HCT116 (cell line): ENCODE measurements at regions not wholly inside any gene's neighbourhood (a gene's known extent, or its start where the extent isn't known, plus 50 kb on each side); places are given as distances from the start of the nearest gene placed in this dataset.

Experiments used
- ATAC-seq: fragments of 200-7000 bp; cut with Tn5 transposase; 2 replicates; pipeline ENCODE4 v1.9.1; 2020; ENCODE audit warnings: mild to moderate bottlenecking, moderate library complexity
- BruUV-seq: library from RNA; stranded (reverse); fragments of 400-500 nt; replicated peaks from 2 replicates; lab custom pipeline; 2021; lab: Mats Ljungman, UMichigan
- CTCF ChIA-PET: fragments of 300-600 bp; sonication (Branson Sonifier 250); formaldehyde crosslinking; loops from one replicate; lab custom pipeline; 2021; ENCODE audit warnings: antibody characterized with exemption; lab: Charles Lee
- POLR2A ChIA-PET: fragments of 300-600, 350-600 bp; sonication (Branson Sonifier 250); formaldehyde crosslinking; loops from one replicate; lab custom pipeline; 2021; ENCODE audit warnings: antibody characterized with exemption; lab: Charles Lee
- RAD21 ChIA-PET, 2 experiments: fragments of 300-600 bp; sonication (Branson Sonifier 250); formaldehyde crosslinking; loops; one replicate each; lab custom pipeline; 2023; ENCODE audit warnings: low total read pairs in 2 of 2; ENCODE audit not compliant: uncharacterized antibody in 2 of 2, unreplicated experiment in 2 of 2, low non-redundant PET in 1 of 2; lab: Charles Lee
- DNase-seq: peaks from one replicate; pipeline ENCODE4 v3.0.0-alpha.2; 2010; ENCODE audit warnings: low read depth, low spot score
- H2AFZ ChIP-seq: fragments of 200-600 bp; shearing (Covaris generic), sonication (generic); 2 replicates; pipeline ENCODE4 v1.6.1; 2017; ENCODE audit warnings: low read depth, mixed run types, mixed read lengths, antibody characterized with exemption, low read length; ENCODE audit not compliant: poor library complexity, severe bottlenecking
- H3K27ac ChIP-seq: 2 replicates; pipeline ENCODE4 v1.5.1; 2012; ENCODE audit warnings: low read depth, low read length
- H3K27me3 ChIP-seq: fragments of 200-600 bp; sonication (generic); 2 replicates; pipeline ENCODE4 v1.6.1; 2016; ENCODE audit warnings: mixed run types, low read length, mixed read lengths; ENCODE audit not compliant: insufficient read depth
- H3K36me3 ChIP-seq, 2 experiments: fragments of 200-500 bp in 1 of 2; fragments of 200-600 bp in 1 of 2; sonication (Bioruptor generic) in 1 of 2; sonication (generic) in 1 of 2; 2 replicates each; pipeline versions ENCODE4 v1.5.1 to v1.6.1; 2014 to 2016; ENCODE audit warnings: low read length in 2 of 2, inconsistent platforms in 1 of 2, mixed read lengths in 1 of 2, mixed run types in 1 of 2; ENCODE audit not compliant: insufficient read depth in 2 of 2, control insufficient read depth in 1 of 2
- H3K4me1 ChIP-seq, 2 experiments: fragments of 200-600 bp in 1 of 2; sonication (generic) in 1 of 2; 2 replicates each; pipeline versions ENCODE4 v1.5.1 to v1.6.1; 2012 to 2017; ENCODE audit warnings: low read length in 2 of 2, inconsistent platforms in 1 of 2, mild to moderate bottlenecking in 1 of 2, mixed read lengths in 1 of 2, mixed run types in 1 of 2, moderate library complexity in 1 of 2; ENCODE audit not compliant: insufficient read depth in 2 of 2, control insufficient read depth in 1 of 2
- H3K4me2 ChIP-seq: fragments of 200-600 bp; sonication (generic); 2 replicates; pipeline ENCODE4 v1.6.1; 2017; ENCODE audit warnings: mixed run types, low read length, mixed read lengths
- H3K4me3 ChIP-seq, 2 experiments: fragments of 200-600 bp in 1 of 2; sonication (generic) in 1 of 2; replicated peaks in 1 of 2; 2 replicates each; pipeline ENCODE4 v1.5.1; 2011 to 2016; ENCODE audit warnings: low read length in 2 of 2, control low read depth in 1 of 2, low read depth in 1 of 2, mild to moderate bottlenecking in 1 of 2, mixed read lengths in 1 of 2, mixed run types in 1 of 2
- H3K79me2 ChIP-seq: fragments of 200-600 bp; sonication (generic); 2 replicates; pipeline ENCODE4 v1.6.1; 2017; ENCODE audit warnings: mild to moderate bottlenecking, mixed run types, low read length, moderate library complexity, mixed read lengths; ENCODE audit not compliant: insufficient read depth
- H3K9ac ChIP-seq: fragments of 200-600 bp; sonication (generic); 2 replicates; pipeline ENCODE4 v1.6.1; 2016; ENCODE audit warnings: low read length, mixed read lengths
- H3K9me2 ChIP-seq: fragments of 200-600 bp; sonication (generic), shearing (Covaris generic); 2 replicates; pipeline ENCODE4 v1.6.1; 2017; ENCODE audit warnings: mixed run types, mild to moderate bottlenecking, moderate library complexity; ENCODE audit not compliant: insufficient read depth
- H3K9me3 ChIP-seq, 2 experiments: fragments of 200-500 bp in 1 of 2; fragments of 200-600 bp in 1 of 2; sonication (Bioruptor generic) in 1 of 2; sonication (generic) in 1 of 2; 2 replicates each; pipeline ENCODE4 v1.6.1; 2014 to 2017; ENCODE audit warnings: low read length in 2 of 2, mixed read lengths in 2 of 2, inconsistent platforms in 1 of 2, low read depth in 1 of 2, mild to moderate bottlenecking in 1 of 2, mixed run types in 1 of 2, moderate library complexity in 1 of 2; ENCODE audit not compliant: control insufficient read depth in 1 of 2, insufficient read depth in 1 of 2
- H4K20me1 ChIP-seq: fragments of 200-600 bp; sonication (generic), shearing (Covaris generic); 2 replicates; pipeline ENCODE4 v1.6.1; 2017; ENCODE audit warnings: mixed run types, mild to moderate bottlenecking, moderate library complexity; ENCODE audit not compliant: insufficient read depth
- JUND ChIP-seq: IDR thresholded peaks from 2 replicates; pipeline ENCODE4 v1.6.1; 2012
- POLR2A ChIP-seq: IDR thresholded peaks from 2 replicates; pipeline ENCODE4 v1.7.0; 2011; ENCODE audit warnings: borderline replicate concordance; ENCODE audit not compliant: insufficient read depth, insufficient read length; ENCODE audit errors: extremely low read depth
- REST ChIP-seq: IDR thresholded peaks from 2 replicates; pipeline ENCODE4 v1.6.1; 2012; ENCODE audit warnings: low read depth
- SP1 ChIP-seq: IDR thresholded peaks from 2 replicates; pipeline ENCODE4 v1.6.1; 2012; ENCODE audit warnings: low read depth
- TCF7L2 ChIP-seq: IDR thresholded peaks from 2 replicates; pipeline ENCODE4 v1.7.0; 2011; ENCODE audit warnings: borderline replicate concordance, inconsistent platforms; ENCODE audit not compliant: insufficient read depth, insufficient read length; ENCODE audit errors: extremely low read depth
- intact Hi-C: fragments of 100-400 bp; cut with micrococcal nuclease; formaldehyde crosslinking; loops from 2 replicates; pipeline ENCODE4 v1.10.0; 2022

- RAD21 ChIA-PET = interaction anchor here in 1 of 2 experiments (0.6 to 0.7 kb wide), 2 partner anchors 453 to 609 kb away, joined by 3 read pairs; no protein-coding TSS in a partner anchor
- DNase-seq (no peak), ATAC-seq (no peak)
- Histone ChIP-seq H3K4me3 (no peak overlapping the region), H3K4me2 (no peak overlapping the region), H3K9ac (no peak overlapping the region), H3K9me3 (no peaks in the 10 kb centered on the region)
- no TSS peak for BruUV-seq
- TF ChIP-seq POLR2A = no peak
- no peak for TF ChIP-seq SP1
- no peak for TF ChIP-seq JUND
- no peak for TF ChIP-seq REST
- no peak for TF ChIP-seq TCF7L2
- TF ChIP-seq, all 23 proteins: peak for 0
- no peaks in the 10 kb centered on the region for H3K9me2 ChIP-seq
- intact Hi-C loops = loop anchor here (5.0 kb wide), 2 partner anchors 362 to 882 kb away; no protein-coding TSS in a partner anchor
- 0 out of 2 replicates have a peak overlapping the region, but pooled peaks have one; percentile 62 for H3K27ac ChIP-seq
- ChIA-PET POLR2A (interaction anchor here (1.8 to 2.6 kb wide), 2 partner anchors 415 to 417 kb away, joined by 6 to 9 read pairs; partner anchors contain the start of gene KITLG), CTCF (interaction anchor here (0.7 to 1.6 kb wide), 7 partner anchors 41 to 883 kb away, joined by 3 to 13 read pairs (median 5); no protein-coding TSS in a partner anchor)
- H2AFZ ChIP-seq = no peak overlapping the region
- no peaks in the 10 kb centered on the region for H3K27me3 ChIP-seq
- H3K79me2 ChIP-seq = peaks cover 40% of the 10 kb centered on the region
- H4K20me1 ChIP-seq = no peaks in the 10 kb centered on the region
- peaks cover 16 to 40% of the 10 kb centered on the region in 2 experiments; a peak in 3 of 4 replicates for H3K4me1 ChIP-seq
- no peaks in the 10 kb centered on the region; a peak in 1 of 4 replicates for H3K36me3 ChIP-seq
Observed at GRCh38 chr12:88994537-88994936, 357.8 kb downstream of the DUSP6 start.
